Breast epithelium (tissue), 4 donors: ENCODE measurements at regions not wholly inside any gene's neighbourhood (a gene's known extent, or its start where the extent isn't known, plus 50 kb on each side); places are given as distances from the start of the nearest gene placed in this dataset.

Experiments
- DNase-seq, 2 donors: peaks; one replicate each; pipeline ENCODE4 v3.0.0-alpha.2; 2019; ENCODE audit warnings: low spot score in 2 of 2
- H3K27ac ChIP-seq, 2 donors: fragments of 200-600 bp; sonication (generic) in 1 of 2; one replicate each; pipeline ENCODE4 v1.5.1; 2016 to 2019; ENCODE audit warnings: mild to moderate bottlenecking in 1 of 2
- H3K27me3 ChIP-seq, 2 donors: fragments of 200-600 bp; sonication (generic) in 1 of 2; one replicate each; pipeline versions ENCODE4 v1.5.1 to v1.6.0; 2017 to 2019; ENCODE audit warnings: control low read depth in 1 of 2, mild to moderate bottlenecking in 1 of 2
- H3K36me3 ChIP-seq: fragments of 200-600 bp; one replicate; pipeline ENCODE4 v1.5.1; 2019
- H3K4me1 ChIP-seq, 2 donors: fragments of 200-600 bp; sonication (generic); one replicate each; pipeline ENCODE4 v1.5.1; 2016 to 2019; ENCODE audit warnings: control low read depth in 1 of 2
- H3K4me3 ChIP-seq, 3 donors: fragments of 200-600 bp; sonication (generic); 1 replicate in 2 of 3; 2 replicates in 1 of 3; pipeline ENCODE4 v1.5.1; 2016 to 2019; ENCODE audit warnings: mild to moderate bottlenecking in 3 of 3, moderate library complexity in 2 of 3
- H3K9me3 ChIP-seq, 2 donors: fragments of 200-600 bp; sonication (generic) in 1 of 2; one replicate each; pipeline ENCODE4 v1.5.1; 2016 to 2019; ENCODE audit warnings: control low read depth in 1 of 2
- POLR2A ChIP-seq: fragments of 450-650 bp; IDR thresholded peaks from one replicate; pipeline ENCODE4 v1.6.1; 2016; ENCODE audit warnings: antibody characterized with exemption, mild to moderate bottlenecking, moderate library complexity
- POLR2AphosphoS5 ChIP-seq, 3 donors: sonication (generic); formaldehyde crosslinking; IDR thresholded peaks; one replicate each; pipeline ENCODE4 v1.6.1; 2017; ENCODE audit warnings: antibody characterized with exemption in 3 of 3
- intact Hi-C: fragments of 100-400 bp; cut with DNase I; formaldehyde crosslinking; loops from one replicate; pipeline ENCODE4 v1.15.1; 2023; ENCODE audit warnings: low total_unique reads
- TF ChIP-seq, protein P1 (sequence below), 3 donors: fragments of 450-650 bp; IDR thresholded peaks; one replicate each; pipeline ENCODE4 v1.5.1; 2016 to 2017; ENCODE audit warnings: antibody characterized with exemption in 3 of 3, mild to moderate bottlenecking in 3 of 3, moderate library complexity in 3 of 3

DNA sequence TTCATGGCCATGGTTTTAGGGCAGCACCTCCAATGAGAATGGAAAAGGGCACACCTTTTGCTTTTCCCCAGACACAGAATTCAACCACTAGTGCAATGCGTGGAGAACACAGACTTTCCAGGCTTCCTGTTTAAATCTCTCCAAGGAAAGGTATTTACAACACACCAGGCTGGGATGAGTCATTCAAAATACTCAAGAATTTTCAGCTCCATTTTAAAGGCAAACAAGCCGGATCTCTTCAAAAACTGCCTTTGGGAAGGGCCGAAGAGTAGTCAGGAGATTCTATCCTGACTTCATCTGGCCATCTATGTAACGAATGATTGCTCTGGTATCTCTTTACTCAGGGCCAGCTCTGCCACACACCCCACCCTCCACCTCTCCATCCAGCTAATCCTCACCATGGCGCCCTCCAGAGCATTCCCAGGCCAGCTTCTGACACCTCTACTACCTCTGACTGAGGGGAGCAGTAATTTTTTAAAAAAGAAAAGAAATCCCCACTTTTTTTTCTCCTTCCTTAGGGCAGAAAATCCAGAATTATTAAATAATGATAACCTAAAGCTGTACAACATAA lies 254.6 kb downstream of the LY86 start:
- intact Hi-C loops: no loop called here
- no peaks in the 10 kb centered on the region for H3K27me3 ChIP-seq
- no peak overlapping the region for H3K27ac ChIP-seq
- TF ChIP-seq POLR2A (no peak), POLR2AphosphoS5 (IDR thresholded peaks at IDR 0.05) (no peak)
- TF ChIP-seq, protein P1, sequence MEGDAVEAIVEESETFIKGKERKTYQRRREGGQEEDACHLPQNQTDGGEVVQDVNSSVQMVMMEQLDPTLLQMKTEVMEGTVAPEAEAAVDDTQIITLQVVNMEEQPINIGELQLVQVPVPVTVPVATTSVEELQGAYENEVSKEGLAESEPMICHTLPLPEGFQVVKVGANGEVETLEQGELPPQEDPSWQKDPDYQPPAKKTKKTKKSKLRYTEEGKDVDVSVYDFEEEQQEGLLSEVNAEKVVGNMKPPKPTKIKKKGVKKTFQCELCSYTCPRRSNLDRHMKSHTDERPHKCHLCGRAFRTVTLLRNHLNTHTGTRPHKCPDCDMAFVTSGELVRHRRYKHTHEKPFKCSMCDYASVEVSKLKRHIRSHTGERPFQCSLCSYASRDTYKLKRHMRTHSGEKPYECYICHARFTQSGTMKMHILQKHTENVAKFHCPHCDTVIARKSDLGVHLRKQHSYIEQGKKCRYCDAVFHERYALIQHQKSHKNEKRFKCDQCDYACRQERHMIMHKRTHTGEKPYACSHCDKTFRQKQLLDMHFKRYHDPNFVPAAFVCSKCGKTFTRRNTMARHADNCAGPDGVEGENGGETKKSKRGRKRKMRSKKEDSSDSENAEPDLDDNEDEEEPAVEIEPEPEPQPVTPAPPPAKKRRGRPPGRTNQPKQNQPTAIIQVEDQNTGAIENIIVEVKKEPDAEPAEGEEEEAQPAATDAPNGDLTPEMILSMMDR (IDR thresholded peaks at IDR 0.05): no peak
- DNase-seq: no peak
- no peaks in the 10 kb centered on the region for H3K4me1 ChIP-seq
- H3K36me3 ChIP-seq: no peaks in the 10 kb centered on the region
- H3K4me3 ChIP-seq: no peak overlapping the region
- H3K9me3 ChIP-seq: peaks cover 0 to 9% of the 10 kb centered on the region in 2 donors

DNA sequence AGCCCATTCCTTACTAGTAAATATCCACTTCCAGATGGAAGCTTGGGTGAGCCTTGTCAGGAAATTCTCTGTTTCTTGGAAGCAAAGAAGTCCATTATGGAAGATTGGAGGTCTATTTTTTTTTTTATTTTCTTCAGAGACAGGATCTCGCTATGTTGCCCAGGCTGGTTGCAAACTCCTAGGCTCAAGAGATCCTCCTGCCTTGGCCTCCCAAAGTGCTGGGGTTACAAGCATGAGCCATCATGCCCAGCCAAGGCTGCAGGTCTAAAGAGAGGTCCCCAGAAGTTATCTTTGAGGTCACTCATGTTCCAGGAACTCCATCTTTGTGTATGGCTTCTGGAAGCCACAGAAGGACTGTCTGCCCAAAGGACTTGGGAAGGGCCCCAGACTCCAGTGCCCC lies 255.3 kb downstream of the LY86 start:
- DNase-seq: no peak
- intact Hi-C loops: no loop called here
- H3K36me3 ChIP-seq: no peaks in the 10 kb centered on the region
- H3K9me3 ChIP-seq: peaks cover 0 to 9% of the 10 kb centered on the region in 2 donors
- H3K4me3 ChIP-seq: no peak overlapping the region
- no peaks in the 10 kb centered on the region for H3K27me3 ChIP-seq
- no peak overlapping the region for H3K27ac ChIP-seq
- TF ChIP-seq POLR2A (no peak), POLR2AphosphoS5 (IDR thresholded peaks at IDR 0.05) (no peak)
- TF ChIP-seq, protein P1 (IDR thresholded peaks at IDR 0.05): no peak
- H3K4me1 ChIP-seq: no peaks in the 10 kb centered on the region

DNA sequence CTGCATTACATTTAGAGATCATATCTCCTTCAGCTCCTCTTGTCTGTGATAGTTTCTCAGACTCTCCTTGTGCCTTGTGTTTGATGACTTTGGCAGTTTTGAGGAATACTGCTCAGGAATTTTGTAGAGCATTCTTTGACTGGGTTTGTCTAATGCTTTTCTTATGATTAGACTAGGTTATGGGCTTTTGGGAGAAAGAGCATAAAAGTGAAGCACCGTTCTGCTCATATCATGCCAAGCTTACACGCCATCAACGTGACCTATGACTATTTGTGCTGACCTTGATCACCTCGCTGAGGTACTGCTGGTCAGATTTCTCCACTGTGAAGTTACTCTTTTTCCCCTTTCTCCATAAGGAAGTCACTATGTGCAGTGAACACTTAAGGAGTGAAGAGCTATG lies 256.0 kb downstream of the LY86 start:
- no peak overlapping the region for H3K27ac ChIP-seq
- DNase-seq: no peak

DNA sequence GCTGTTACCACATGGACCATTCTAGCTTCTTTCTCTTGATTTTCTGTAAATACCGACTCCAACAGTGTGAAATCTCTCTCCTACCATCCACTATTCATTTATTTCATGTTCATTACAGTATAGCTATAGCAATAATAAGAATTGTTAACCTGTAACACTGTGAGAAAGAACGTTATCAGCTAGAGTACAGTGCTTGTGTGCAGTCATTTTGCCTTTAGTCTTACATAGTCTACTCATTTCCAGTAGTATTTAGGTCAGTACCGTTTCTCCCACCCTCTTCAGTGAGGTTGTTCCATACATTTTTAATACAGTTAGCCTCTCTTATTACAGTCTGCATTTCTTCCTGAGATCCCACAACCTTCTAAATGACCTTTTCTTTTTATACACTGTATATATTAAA lies 257.1 kb downstream of the LY86 start:
- Histone ChIP-seq H3K27me3 (no peaks in the 10 kb centered on the region), H3K27ac (no peak overlapping the region), H3K4me1 (no peaks in the 10 kb centered on the region), H3K9me3 (peaks cover 0 to 9% of the 10 kb centered on the region in 2 donors), H3K36me3 (no peaks in the 10 kb centered on the region), H3K4me3 (no peak overlapping the region)
- intact Hi-C loops: no loop called here
- DNase-seq: no peak
- TF ChIP-seq POLR2A (no peak), POLR2AphosphoS5 (IDR thresholded peaks at IDR 0.05) (no peak)
- TF ChIP-seq, protein P1 (IDR thresholded peaks at IDR 0.05): no peak

More for the DNA sequence above, 256.0 kb downstream of the LY86 start:
- no peaks in the 10 kb centered on the region for H3K27me3 ChIP-seq
- TF ChIP-seq POLR2AphosphoS5 (IDR thresholded peaks at IDR 0.05): no peak
- no peak for TF ChIP-seq POLR2A
- TF ChIP-seq, protein P1 (IDR thresholded peaks at IDR 0.05): no peak
- H3K4me1 ChIP-seq: no peaks in the 10 kb centered on the region
- intact Hi-C loops: no loop called here
- no peaks in the 10 kb centered on the region for H3K36me3 ChIP-seq
- no peak overlapping the region for H3K4me3 ChIP-seq
- peaks cover 0 to 9% of the 10 kb centered on the region in 2 donors for H3K9me3 ChIP-seq

DNA sequence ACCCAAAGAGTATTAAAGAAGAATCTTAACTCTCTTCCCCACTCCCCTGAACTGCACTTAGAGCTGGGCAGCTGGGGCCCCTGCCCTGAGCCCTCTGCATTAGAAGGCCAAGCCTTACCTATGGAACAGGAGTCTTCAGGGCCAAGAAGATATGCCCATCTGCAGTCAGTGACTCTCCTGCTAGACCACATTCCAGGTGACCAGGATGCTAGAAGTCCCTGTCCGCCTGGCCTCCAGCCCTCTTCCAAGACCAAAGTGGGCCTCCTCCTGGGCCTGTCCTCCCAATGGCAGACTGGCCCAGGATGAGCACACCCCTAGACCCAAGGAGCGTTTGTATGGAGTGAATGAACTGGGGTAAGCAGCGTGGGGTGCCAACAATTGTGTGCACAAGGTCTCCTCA lies 259.1 kb downstream of the LY86 start:
- H3K27me3 ChIP-seq: no peaks in the 10 kb centered on the region
- DNase-seq: no peak
- H3K27ac ChIP-seq: no peak overlapping the region
- TF ChIP-seq, protein P1 (IDR thresholded peaks at IDR 0.05): no peak
- TF ChIP-seq POLR2AphosphoS5 (IDR thresholded peaks at IDR 0.05) (no peak), POLR2A (no peak)
- H3K4me3 ChIP-seq: no peak overlapping the region
- H3K4me1 ChIP-seq: no peaks in the 10 kb centered on the region
- H3K36me3 ChIP-seq: no peaks in the 10 kb centered on the region
- intact Hi-C loops: no loop called here
- peaks cover 0 to 9% of the 10 kb centered on the region in 2 donors for H3K9me3 ChIP-seq
